NCI-H345 treated with DMSO at 0.1 percent for 48 hours (cell line): ENCODE measurements at regions not wholly inside any gene's neighbourhood (a gene's known extent, or its start where the extent isn't known, plus 50 kb on each side); places are given as distances from the start of the nearest gene placed in this dataset.

Experiments
- DNase-seq: peaks from one replicate; lab custom pipeline; 2025; ENCODE audit not compliant: unreplicated experiment; lab: John Stamatoyannopoulos, UW

- no peak for DNase-seq
Observed at GRCh38 chr2:12330916-12331315, 385.8 kb upstream of the TRIB2 start.

- no peak for DNase-seq
Observed at GRCh38 chr2:12331698-12332097, 385.0 kb upstream of the TRIB2 start.

GRCh38 chr2:12333293-12333692, 383.4 kb upstream of the TRIB2 start:
- no peak for DNase-seq

GRCh38 chr2:12334412-12334966, 382.2 kb upstream of the TRIB2 start:
- DNase-seq = no peak

- no peak for DNase-seq
Observed at GRCh38 chr2:12335131-12335530, 381.6 kb upstream of the TRIB2 start.

- DNase-seq = no peak
Observed at GRCh38 chr2:12335995-12336394, 380.7 kb upstream of the TRIB2 start.

GRCh38 chr2:12338946-12339697, 377.6 kb upstream of the TRIB2 start:
- DNase-seq = no peak

GRCh38 chr2:12340164-12340563, 376.6 kb upstream of the TRIB2 start:
- no peak for DNase-seq

GRCh38 chr2:12341215-12341614, 375.5 kb upstream of the TRIB2 start:
- DNase-seq = no peak

GRCh38 chr2:12341920-12342319, 374.8 kb upstream of the TRIB2 start:
- DNase-seq = no peak

- DNase-seq = no peak
Observed at GRCh38 chr2:12343141-12343540, 373.6 kb upstream of the TRIB2 start.

GRCh38 chr2:12347066-12347493, 369.7 kb upstream of the TRIB2 start:
- DNase-seq = no peak

GRCh38 chr2:12348216-12348615, 368.5 kb upstream of the TRIB2 start:
- no peak for DNase-seq

GRCh38 chr2:12350821-12351220, 365.9 kb upstream of the TRIB2 start:
- DNase-seq = no peak

- peak; percentile 93 for DNase-seq
Observed at GRCh38 chr2:12352889-12353288, 363.8 kb upstream of the TRIB2 start.

- DNase-seq = no peak
Observed at GRCh38 chr2:12361506-12361905, 355.2 kb upstream of the TRIB2 start.

- no peak for DNase-seq
Observed at GRCh38 chr2:12363138-12363537, 353.6 kb upstream of the TRIB2 start.

GRCh38 chr2:12363569-12363968, 353.2 kb upstream of the TRIB2 start:
- DNase-seq = no peak

- no peak for DNase-seq
Observed at GRCh38 chr2:12369566-12369965, 347.2 kb upstream of the TRIB2 start.

GRCh38 chr2:12376025-12376424, 340.7 kb upstream of the TRIB2 start:
- no peak for DNase-seq

- DNase-seq = no peak
Observed at GRCh38 chr2:12379143-12379542, 337.6 kb upstream of the TRIB2 start.

- no peak for DNase-seq
Observed at GRCh38 chr2:12381543-12382325, 335.0 kb upstream of the TRIB2 start.
